SIG-M5 treated with dmso at 0.1 percent for 504 hours (cell line): ENCODE measurements at regions not wholly inside any gene's neighbourhood (a gene's known extent, or its start where the extent isn't known, plus 50 kb on each side); places are given as distances from the start of the nearest gene placed in this dataset.

Experiments used
- DNase-seq: peaks from one replicate; lab custom pipeline; 2025; ENCODE audit not compliant: unreplicated experiment; lab: John Stamatoyannopoulos, UW

- peak; percentile 23 for DNase-seq
These were observed 132.7 kb upstream of the ADGRL3 start for GRCh38 chr4:61067381-61067780.

DNA sequence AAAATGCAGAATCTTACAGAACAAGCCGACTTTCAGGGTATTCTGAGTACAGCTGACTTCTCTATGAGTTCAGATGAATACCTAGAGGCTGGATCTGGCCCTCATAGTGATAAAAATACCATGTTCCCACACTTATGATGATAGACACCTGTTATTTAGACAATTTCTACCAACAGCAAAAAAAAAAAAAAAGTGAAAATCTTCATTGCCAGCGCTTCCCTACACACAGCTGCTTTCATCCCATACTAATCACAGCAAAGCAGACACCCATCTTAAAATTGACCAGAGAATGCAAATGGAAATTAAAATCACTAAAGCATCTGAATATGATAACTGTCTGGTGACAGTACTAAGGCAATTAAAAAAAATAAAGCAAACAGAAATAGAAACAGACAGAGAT, 132.1 kb upstream of the ADGRL3 start:
- no peak for DNase-seq

GRCh38 chr4:61068745-61069144, 131.4 kb upstream of the ADGRL3 start:
- DNase-seq, result no peak

GRCh38 chr4:61070269-61070668, 129.9 kb upstream of the ADGRL3 start:
- no peak for DNase-seq

DNA sequence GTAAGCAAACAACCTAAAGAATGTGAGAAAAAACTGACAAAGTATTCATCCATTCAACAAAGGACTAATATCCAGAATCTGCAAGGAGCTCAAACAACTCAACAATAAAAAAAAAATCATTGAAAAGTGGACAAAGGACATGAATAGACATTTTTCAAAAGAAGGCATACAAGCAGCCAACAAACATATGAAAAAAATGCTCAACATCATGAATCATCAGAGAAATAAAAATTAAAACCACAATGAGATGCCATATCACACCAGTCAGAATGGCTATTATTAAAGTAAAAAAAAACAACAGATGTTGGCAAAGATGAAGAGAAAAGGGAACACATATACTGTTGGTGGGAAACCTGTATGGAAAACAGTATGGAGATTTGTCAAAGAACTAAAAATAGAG, 120.7 kb upstream of the ADGRL3 start:
- no peak for DNase-seq

GRCh38 chr4:61079976-61080375, 120.2 kb upstream of the ADGRL3 start:
- DNase-seq, result no peak

- DNase-seq, result no peak
These were observed 114.6 kb upstream of the ADGRL3 start for GRCh38 chr4:61085534-61085933.

GRCh38 chr4:61086357-61086756, 113.8 kb upstream of the ADGRL3 start:
- DNase-seq, result no peak

- DNase-seq, result no peak
These were observed 113.1 kb upstream of the ADGRL3 start for GRCh38 chr4:61086979-61087378.

- DNase-seq, result no peak
These were observed 105.1 kb upstream of the ADGRL3 start for GRCh38 chr4:61094854-61095598.

DNA sequence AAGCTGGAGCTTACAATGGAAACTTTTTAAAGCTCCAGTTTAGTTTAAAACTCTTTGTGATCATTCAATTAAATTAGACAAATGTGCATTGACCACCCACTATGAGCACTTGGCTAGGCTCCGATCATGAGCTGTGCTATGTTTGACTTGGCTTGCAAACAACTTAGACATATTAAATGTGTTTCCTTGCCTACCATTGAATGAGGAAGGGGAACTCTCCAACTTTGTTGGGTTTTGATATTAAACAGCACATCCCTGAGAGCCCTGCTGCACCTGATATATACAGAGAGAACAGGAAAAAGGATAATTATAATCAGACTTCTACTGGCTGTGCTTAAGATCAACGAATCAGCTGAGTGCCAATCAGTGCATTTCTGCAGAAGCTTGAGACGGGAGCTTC, 71.4 kb upstream of the ADGRL3 start:
- no peak for DNase-seq

DNA sequence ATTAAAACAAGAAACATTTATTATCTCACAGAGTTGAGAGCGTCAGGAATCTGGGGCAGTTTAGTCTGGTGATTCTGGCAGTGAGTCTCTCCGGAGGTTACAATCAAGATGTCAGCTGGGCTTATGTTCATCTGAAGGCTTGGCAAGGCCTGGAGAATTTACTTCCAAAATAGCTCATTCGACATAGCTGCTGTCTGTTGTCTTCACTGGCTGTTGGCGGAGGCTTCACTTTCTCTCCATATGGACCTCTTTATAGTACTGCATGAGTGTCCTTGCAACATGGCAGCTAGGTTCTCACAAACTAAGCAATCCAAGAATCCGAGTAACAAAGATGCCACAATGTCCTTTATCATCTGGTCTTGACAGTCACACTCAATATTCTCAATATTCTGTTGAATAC, 70.2 kb upstream of the ADGRL3 start:
- DNase-seq, result no peak

DNA sequence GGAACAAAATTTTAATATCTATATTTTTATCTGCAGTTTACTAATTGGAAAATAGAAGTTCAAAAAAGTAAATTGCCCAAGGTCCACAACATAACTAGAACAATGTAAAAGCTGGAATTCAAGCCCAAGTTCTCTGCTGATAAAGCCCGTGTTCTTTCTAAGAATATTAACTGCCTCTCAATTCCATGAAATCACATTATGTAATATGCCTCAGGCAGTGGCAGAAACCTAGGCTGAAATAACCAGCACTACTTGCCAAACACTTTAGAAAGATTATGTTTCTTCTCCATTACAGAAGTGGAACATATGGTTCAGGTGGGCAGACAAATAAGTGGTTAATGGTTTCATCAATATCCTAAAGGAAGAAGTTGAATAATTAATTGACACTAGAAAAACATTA, 56.7 kb upstream of the ADGRL3 start:
- no peak for DNase-seq

DNA sequence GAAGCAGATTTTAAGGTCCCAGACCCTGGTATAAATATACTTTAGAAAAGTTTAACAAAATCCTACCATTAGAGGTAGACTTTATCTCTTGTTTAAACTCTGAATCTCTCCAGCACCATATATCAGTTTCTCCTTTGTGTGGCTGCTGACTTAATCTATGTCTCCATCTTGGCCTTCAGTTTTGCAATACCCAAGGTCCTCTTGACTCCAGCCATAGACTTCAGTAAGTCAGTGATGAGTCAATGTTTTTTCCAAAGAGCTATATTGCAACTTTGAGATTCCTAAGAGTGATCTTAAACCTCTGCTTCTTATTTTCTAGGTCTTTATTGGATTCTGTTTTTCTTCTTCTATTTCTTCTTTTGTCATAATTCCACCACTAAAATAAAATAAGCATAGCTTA, 50.8 kb upstream of the ADGRL3 start:
- DNase-seq, result peak; percentile 37
